ENCODE measurements at regions not wholly inside any gene's neighbourhood (a gene's known extent, or its start where the extent isn't known, plus 50 kb on each side); places are given as distances from the start of the nearest gene placed in this dataset.

GRCh38 chr10:2401459-2401858 is 664.1 kb upstream of the ADARB2 start:
- TF ChIP-seq CTCF (IDR thresholded peaks at IDR 0.05) (no peak), POLR2A (IDR thresholded peaks at IDR 0.05) (no peak)
